T1000 (cell line): ENCODE measurements at regions not wholly inside any gene's neighbourhood (a gene's known extent, or its start where the extent isn't known, plus 50 kb on each side); places are given as distances from the start of the nearest gene placed in this dataset.

ENCODE experiments used
- DNase-seq: peaks from one replicate; lab custom pipeline; 2025; ENCODE audit warnings: mixed read lengths; lab: John Stamatoyannopoulos, UW

DNA sequence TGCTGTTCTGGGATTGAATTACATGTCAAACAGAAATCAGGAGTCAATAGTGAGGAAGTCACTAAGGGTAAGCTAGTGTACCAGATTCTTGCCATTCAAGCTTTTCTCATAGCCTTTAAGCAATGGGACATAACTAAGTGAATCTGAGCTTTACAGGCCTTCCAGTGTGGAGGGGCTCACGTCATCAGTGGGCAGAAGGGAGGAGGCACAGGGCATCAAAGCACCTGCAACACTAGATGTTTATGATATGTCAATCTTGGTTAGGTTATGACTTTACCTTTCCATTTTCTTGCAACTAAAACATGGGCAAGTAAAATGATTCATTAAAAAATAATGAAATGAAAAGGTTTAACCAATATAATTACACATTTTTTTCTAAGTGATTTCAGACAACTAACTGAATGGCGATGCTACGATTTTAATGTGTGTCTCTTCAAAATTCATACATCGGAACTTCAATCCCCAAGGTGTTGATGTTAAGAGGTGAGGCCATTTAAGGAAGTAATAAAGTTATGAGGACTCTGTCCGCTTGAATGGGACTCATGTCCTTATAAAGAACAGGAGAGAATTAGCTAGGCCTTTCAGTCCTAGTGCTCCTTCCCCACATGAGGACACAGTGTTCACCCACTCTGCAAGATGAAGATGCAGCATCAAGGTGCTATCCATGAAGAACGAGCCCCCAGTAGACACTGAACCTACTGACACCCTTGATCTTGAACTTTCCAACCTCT, 1169.2 kb upstream of the NXPH2 start:
- DNase-seq, result no peak

DNA sequence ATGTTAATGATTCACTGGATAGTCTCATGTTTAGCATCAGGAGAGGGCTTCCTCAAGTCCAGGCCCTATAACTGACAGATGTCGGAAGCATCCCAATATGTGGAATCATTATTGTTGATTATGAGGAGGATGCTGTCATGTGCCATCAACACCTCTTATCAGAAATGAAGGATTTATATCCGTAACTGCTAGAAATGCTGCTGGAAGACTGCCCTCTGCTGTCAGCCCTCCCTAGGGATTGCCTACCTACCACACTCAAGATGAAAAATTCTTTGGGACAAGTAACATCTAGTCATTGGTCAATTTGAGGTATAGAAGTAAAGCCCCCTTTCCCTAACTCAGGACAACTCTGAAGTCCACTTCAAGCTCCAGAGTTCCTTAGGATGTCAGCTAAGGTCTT, 1166.5 kb upstream of the NXPH2 start:
- no peak for DNase-seq

DNA sequence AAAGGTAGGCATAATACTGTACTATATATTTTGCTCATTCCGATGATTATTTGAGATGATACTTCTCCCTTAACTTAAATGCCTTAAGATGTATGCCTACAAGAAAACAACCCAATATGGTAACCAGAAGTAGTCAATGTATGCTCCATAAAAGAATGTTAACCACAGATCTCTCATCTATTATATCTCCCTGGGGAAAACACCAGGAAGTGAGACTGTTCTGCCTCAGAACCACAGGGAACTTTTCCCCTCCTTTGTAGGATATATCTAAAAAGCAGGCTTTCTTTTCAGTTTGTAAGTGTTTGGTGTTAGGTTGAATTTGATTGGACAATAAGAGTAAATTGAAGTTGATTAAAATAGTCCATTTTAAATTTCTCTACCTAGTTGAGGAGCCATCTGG, 1160.5 kb upstream of the NXPH2 start:
- no peak for DNase-seq

DNA sequence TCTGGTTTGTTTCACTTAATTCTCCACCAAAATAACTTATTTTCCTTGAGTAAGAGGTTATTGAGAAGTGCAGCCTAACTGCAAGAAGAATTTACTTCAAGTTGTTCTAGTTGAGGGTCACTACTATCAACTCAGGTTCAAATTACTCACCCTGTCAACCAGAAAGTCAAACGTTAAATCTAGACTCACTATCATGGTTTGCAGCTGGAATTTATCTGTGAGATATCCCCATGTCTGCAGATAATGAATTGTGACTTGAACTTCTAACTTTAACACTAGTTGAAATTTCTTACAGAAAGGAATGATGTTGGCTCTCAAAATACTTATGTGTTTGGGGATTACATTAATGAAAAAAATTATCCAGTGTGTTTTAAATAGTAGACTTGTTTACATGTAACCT, 1145.7 kb upstream of the NXPH2 start:
- DNase-seq, result no peak

DNA sequence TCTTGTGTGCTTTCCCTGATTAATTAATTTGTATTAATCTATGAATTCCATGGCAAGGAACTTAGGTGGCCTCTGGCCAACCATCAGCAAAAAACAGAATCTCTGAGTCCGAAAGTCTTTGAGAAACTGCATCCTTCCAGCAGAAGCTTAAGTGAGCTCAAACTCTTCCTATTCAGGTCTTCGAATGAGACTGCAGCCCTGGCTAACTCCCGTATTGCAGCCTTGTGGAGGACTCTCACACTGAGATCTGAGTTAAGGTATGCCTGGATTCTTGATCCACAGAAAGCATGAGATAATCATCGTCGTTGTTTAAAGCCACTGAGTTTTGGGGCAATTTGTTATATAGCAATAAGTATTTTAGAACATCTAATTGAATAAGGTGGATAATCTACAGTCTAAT, 1143.9 kb upstream of the NXPH2 start:
- no peak for DNase-seq

DNA sequence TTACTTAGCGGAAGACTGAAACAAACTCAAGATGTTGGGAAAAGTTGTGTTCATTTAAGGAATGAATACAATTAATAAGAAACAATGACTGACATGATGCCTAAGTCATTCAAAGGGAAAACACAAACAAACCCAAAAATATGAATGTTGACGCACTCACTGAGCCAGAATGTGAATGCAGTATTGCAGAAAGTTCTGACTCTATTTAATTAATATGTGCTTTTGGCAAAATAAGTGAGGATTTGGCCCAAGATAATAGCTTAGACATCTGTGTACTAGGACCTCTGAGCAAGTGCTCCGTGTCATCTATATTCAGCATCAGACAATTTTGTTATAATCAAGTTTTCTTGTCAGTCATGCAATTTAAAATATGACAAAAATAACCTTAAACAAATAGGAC, 1138.8 kb upstream of the NXPH2 start:
- DNase-seq, result no peak

DNA sequence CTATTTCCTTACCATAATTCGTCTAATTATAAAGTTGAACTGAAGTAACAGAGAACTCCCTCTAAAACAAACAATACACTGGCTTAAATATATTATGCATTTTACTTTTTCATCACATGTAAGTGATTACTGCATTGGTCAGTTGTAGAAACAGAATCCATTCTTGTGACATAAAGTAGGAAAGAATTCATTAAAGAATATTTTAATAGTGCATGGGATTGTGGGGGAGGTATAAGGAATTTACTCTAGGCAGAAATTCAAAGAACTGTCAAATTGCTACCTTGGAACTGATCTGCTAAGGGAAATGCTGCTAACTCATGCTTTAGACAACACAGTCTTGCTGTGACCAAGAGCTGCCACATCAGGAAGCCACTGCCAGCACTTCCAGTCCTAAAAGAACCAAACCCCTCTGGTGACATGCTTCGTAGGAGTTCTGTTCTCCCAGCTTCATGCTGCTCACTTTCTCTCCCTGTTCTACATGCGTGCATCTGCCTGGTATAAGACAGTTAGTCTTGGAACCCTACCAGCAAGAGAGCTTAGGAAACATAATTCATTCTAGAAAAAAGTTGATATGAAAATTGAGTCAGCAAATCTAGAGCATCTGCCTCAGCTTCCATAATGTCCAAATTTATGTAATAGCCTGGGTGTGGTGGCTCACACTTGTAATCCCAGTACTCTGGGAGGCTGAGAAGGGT, 1137.6 kb upstream of the NXPH2 start:
- no peak for DNase-seq

DNA sequence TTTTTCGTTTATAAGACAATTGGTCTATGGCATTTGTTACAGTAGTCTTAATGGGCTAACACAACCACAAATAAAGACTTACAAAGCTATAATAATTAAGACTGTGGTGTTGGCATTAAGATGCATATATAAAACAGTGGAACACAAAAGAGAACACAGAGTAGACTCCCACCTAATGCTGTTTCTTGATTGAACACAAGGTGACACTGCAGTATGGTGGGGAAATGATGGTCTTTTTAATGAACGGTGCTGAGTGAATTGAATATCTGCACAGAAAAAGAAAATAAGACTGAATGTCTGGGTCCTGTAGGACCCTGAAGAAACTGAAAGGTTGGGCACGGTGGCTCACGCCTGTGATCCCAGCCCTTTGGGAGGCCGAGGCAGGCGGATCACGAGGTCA, 1136.6 kb upstream of the NXPH2 start:
- DNase-seq, result no peak

DNA sequence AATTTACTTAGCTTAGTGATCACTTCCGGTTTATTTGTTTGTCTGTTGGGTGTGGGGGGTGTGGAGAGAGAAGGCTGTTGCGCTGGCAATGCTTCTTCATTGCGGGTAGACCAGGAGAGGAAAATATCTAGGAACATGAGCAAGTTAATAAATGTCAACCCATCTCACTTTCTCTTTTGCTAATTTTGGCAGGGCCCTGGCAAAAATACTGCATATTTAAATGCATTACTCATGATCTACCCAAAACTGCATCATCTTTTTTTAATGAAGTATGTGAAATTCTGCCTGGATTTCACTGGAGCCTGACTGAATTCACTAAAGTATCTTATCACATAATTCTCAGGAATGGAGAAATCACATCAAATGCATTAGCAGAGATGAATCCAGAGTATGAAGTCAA, 1131.0 kb upstream of the NXPH2 start:
- no peak for DNase-seq

DNA sequence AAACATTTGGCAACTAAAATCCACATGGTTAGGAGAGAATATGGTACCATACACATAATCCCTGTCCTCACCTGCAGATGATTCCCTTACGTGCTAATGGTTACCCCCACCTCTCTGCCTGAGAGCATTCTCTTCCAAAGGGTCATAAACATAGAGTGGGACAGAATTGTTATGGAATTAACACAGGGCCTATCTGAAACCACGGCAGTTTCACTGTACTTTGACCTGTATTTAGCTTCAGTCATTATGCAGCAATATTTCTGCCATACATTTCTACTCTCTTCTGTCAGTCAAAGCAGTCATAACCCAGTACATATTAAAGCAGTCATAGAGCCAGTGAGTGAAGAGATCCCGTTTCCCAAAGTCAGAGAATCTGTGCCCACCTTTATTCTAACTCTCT, 1128.9 kb upstream of the NXPH2 start:
- DNase-seq, result no peak

DNA sequence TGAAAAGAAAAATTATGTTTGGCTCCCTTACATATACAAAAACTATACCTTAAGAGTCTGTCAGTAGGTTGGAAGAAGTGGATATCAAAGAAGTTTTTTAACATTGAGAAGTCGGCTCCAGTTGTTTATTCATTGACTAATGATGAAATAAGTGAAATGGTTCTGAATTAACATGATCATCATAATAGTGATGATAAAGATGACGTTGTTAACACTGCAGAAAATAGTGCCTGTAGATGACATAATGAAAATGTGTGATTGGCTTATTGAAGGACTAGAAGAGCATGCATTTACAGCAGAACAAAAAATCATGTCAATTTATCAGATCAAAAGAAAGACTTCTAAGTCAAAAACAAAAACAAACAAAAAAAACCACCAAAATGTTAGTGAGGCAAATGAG, 1125.4 kb upstream of the NXPH2 start:
- no peak for DNase-seq

DNA sequence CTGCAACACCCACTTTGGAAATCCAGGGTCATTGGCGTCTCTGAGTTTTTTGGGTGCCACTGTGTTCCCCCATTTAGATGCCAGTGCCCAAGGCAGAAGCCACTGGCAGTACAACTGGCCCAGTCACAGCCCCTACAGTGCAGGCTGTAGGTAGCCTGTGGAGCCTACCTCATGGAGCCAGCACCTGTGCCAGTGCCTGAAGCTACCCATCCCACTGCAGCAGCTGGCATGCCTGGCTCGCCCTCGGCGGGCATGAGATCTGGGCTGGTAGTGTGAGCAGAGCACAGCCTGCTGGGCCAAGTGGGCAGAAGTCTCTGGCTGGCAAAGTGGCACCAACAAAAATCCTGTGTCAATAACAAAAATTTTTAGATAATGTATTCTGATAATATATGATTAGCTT, 1111.4 kb upstream of the NXPH2 start:
- DNase-seq, result no peak

DNA sequence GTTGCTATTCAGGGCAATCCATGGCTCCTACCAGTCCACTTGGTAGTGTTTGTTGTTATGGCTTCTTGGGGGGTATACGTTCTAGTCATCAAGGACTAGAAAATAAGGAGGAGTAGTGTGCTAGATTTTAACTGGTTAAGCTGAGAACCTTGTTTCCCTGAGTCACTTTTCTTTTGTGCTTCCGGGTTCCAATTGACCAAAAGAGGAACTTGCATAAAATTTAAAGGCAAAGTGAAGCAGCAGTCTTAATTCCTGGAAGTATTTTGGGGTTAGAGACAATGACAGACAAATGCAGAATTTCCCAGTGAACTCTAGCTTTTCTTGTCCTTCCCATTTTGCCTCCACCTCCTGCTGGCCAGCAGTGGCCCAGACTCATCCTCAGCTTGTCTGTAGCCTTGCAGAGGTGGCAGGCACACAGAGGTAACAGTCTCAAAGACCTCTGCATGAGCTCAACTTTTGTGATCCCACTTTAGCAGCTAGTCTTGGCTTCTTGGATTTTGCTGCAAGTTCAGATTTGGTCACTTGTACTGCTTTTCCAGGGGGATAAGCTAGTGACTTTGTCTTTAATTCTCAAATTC, 1105.8 kb upstream of the NXPH2 start:
- no peak for DNase-seq

DNA sequence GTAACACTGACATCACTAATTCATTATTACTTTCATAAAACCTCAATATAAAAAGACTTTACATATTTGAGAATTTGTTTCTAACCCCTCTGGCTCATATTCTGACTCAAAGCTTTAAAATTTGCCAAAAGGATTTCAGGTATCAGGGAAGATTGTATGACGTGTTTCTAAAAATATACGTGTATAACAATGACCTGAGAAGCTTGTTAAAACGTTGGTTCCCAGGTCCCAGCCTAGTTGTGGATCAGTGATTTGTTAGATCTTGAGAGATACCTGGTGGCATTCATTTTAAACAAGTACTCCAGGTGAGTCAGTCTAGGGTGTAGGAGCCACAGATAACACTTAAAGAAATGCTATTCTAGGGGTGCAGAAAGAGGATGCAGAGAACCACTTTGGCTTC, 1096.8 kb upstream of the NXPH2 start:
- DNase-seq, result no peak

DNA sequence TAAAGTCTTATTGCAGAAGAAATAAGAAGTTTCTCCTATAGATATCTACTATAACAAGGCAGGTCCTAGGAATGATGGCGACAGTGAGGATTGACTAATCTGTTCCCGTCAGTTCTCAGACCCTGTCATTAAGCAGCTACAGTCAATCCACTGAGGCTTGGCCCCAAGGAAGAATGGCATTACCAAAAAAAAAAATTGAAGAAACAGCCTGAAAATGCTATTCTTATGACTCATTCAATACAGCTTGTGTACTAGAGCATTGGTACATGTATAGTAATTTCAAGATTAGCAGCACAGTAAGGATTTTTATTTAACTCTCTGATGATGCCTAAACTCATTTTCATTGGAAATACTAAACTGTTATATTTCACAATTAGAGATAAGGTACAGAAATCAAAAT, 1096.1 kb upstream of the NXPH2 start:
- no peak for DNase-seq

DNA sequence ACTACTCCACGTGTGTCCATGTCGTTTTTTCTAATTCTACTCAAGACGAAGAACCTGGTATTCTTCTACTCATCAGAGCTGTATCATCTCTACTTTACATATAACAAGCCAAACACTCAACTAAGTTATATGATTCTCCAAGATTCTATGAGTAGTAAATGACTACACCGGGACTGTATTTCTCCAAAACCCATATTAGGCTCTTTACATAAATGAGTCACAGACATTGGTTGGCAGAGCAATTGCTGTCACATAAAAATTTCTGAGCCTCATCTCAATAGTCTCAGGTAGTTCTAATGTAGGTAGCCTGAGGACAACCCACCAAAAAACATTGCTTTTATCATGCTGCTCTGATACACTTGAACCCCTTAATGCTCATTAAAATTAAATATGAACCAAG, 1092.3 kb upstream of the NXPH2 start:
- no peak for DNase-seq

DNA sequence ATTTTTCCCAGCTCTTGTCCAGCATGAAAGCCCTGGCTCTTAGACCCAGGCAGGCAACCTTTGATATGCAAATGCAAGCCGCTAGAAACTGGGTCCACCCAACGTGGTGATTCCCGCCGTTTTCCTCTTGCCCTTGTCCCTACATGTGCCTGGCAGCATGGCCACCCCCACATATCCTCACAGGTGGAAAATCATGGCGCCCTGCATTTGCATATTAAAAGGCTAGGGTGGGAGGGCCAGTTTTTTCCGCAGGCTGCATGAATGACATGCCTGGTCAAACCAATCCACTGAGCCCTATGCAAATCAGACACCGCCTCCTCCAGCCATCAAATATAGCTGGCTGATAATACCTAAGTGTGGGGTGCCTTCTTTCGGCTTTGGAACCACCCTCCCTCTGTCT, 1091.8 kb upstream of the NXPH2 start:
- DNase-seq, result no peak

DNA sequence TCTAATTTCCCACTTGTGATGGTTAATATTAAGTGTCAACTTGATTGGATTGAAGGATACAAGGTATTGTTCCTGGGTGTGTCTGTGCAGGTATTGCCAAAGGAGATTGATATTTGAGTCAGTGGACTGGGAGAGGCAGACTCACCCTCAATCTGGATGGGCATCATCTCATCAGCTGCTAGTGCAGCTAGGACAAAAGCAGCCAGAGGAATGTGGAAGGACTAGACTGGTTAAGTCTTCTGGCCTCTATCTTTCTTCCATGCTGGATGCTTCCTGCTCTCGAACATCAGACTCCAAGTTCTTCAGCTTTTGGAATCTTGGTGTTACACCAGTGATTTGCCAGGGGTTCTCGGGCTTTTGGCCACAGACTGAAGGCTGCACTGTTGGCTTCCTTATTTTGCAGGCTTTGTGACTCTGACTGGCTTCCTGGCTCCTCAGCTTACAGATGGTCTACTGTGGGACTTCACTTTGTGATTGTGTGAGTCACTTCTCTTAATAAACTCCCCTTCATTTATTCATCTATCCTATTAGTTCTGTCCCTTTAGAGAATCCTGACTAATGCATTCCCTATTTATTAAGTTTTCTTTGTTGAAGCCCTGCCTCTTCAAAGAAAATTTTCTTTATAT, 1087.5 kb upstream of the NXPH2 start:
- DNase-seq, result no peak

DNA sequence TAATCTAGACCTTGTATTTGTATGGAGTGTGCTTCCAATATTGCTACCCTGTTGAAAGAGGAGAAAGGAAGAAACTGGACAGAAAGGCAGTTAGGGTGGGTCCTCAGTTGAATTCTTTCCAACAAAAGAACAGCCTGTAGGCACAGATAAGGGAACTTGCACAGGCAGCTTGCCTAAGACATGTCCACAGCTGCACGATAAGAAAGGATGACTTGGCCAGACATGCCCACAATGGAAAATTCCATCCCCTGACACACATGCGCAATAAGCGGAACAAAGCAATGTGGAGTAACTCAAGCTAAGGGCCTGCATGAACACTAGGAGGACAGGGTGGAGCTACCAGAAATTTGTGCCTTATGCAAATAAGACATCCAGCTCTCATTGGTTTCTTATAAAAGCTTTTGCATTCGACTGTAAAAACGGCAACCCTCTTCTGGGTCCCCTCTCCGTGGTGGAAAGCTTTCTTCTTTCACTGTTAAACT, 1084.7 kb upstream of the NXPH2 start:
- no peak for DNase-seq

DNA sequence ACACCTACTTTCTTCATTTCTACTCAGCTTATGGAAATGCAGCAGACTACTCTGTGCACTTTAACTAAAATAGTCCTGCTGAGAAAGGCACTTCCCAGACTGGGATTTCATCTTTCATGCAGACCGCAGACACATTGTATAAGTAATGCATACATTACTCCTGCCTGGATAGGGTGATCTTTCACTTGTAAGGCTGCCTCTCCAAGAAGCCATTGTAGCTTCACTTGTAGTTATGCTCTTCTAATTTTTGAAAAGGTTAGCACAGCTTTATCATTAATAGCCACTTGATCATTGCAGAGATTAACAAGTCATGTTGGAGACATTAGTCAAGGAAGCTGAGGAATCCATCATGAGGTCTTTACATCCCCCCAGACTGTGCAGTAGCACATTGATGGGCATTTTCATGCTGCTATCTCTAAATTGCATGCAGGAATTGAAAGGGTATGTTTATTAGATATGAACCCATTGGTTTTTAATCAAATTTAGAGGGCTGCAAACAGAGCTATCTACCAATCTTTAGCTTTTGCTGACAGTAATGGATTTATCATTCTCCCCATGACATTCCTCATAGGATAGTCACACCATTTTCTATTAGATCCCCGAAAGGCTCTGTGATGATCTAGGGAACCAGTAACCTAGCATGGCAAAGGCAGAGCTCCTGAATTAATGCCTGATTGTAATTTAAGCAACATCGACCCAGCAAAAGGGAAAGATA, 1074.7 kb upstream of the NXPH2 start:
- DNase-seq, result no peak

DNA sequence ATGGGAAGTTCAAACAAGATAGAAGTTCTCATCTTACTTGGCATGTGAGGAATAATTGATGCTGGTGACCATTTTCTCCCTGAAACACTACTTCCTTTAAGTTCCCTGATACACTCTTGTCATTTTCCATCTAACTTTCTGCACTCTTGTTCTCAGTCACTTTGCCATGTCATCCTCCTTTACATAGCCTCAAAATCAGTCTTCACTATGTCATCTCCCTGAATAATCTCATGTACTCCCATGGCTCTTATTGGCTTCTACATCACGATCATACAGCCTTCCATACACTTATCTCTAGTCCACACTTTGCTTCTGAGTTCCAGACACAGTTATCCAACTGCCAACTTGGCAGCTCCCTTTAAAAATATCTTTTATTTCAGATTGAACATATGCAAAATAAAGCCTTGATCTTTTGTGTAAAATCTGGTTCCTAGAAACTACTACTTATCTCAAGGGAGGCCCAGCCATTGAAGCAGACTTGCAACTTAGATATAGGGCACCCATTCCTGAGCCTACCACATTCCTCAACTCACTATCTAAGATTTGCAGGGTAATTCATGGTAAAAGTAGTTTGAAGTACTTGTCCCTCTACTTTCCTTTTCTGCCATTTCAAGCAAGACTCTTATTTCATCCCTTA, 1070.2 kb upstream of the NXPH2 start:
- no peak for DNase-seq

DNA sequence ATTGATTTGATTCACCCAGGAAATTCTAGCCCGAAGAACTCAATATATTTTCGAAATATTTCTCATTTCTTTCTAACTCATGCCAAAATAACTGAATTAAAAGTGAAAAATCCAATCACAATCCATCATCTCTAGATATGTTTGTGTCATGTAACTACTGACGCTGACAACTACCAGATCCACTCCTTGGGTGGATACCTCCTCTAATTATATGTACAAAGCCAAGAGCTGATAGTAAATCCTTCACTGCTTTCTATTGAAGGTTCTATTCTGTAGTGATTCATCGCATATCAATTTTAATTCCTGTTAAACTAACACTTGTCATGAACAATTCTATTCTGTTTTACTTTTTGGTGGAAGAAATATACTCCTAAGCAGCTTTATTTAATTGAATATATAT, 1056.6 kb upstream of the NXPH2 start:
- DNase-seq, result no peak
